Transverse colon (tissue), 4 donors: ENCODE measurements at regions not wholly inside any gene's neighbourhood (a gene's known extent, or its start where the extent isn't known, plus 50 kb on each side); places are given as distances from the start of the nearest gene placed in this dataset.

Experiments used
- POLR2AphosphoS5 ChIP-seq, 3 donors: sonication (generic); formaldehyde crosslinking; IDR thresholded peaks; one replicate each; pipeline ENCODE4 v1.6.1; 2016; ENCODE audit warnings: antibody characterized with exemption in 3 of 3
- TF ChIP-seq, protein P1 (sequence below), 5 experiments: fragments of 200-600 bp in 3 of 5; fragments of 450-650 bp in 2 of 5; sonication (generic) in 3 of 5; IDR thresholded peaks; 1 replicate in 2 of 5; 2 replicates in 3 of 5; pipeline ENCODE4 v1.5.1; 2016 to 2017; ENCODE audit warnings: antibody characterized with exemption in 5 of 5, inconsistent platforms in 3 of 5, mild to moderate bottlenecking in 2 of 5, moderate library complexity in 1 of 5

- TF ChIP-seq, protein P1, sequence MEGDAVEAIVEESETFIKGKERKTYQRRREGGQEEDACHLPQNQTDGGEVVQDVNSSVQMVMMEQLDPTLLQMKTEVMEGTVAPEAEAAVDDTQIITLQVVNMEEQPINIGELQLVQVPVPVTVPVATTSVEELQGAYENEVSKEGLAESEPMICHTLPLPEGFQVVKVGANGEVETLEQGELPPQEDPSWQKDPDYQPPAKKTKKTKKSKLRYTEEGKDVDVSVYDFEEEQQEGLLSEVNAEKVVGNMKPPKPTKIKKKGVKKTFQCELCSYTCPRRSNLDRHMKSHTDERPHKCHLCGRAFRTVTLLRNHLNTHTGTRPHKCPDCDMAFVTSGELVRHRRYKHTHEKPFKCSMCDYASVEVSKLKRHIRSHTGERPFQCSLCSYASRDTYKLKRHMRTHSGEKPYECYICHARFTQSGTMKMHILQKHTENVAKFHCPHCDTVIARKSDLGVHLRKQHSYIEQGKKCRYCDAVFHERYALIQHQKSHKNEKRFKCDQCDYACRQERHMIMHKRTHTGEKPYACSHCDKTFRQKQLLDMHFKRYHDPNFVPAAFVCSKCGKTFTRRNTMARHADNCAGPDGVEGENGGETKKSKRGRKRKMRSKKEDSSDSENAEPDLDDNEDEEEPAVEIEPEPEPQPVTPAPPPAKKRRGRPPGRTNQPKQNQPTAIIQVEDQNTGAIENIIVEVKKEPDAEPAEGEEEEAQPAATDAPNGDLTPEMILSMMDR (IDR thresholded peaks at IDR 0.05) = no peak
- TF ChIP-seq POLR2AphosphoS5 (IDR thresholded peaks at IDR 0.05) = no peak
These were observed 61.2 kb upstream of the GSC start for GRCh38 chr14:94831085-94831484.
